ENCODE measurements at regions not wholly inside any gene's neighbourhood (a gene's known extent, or its start where the extent isn't known, plus 50 kb on each side); places are given as distances from the start of the nearest gene placed in this dataset.

DNA sequence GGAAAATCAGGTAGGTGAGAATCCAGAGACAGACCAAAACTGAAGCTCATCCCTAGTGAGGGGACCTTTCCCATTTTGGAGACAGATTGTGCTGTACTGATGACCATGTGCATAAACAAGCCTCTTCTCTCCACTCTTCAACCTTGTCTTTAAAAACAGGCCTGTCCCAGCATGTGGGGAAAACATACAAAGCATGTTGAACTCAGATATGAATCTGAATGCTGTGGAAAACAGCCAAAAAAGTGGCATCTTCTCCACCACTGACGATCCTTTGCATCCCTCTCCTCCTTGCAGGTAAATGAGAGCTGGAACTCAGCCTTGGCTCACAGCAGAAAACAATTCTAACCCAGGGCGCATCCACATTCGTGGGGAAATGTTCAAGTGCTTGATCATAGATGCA, 123.7 kb upstream of the FOXQ1 start:
- TF ChIP-seq, protein P1, sequence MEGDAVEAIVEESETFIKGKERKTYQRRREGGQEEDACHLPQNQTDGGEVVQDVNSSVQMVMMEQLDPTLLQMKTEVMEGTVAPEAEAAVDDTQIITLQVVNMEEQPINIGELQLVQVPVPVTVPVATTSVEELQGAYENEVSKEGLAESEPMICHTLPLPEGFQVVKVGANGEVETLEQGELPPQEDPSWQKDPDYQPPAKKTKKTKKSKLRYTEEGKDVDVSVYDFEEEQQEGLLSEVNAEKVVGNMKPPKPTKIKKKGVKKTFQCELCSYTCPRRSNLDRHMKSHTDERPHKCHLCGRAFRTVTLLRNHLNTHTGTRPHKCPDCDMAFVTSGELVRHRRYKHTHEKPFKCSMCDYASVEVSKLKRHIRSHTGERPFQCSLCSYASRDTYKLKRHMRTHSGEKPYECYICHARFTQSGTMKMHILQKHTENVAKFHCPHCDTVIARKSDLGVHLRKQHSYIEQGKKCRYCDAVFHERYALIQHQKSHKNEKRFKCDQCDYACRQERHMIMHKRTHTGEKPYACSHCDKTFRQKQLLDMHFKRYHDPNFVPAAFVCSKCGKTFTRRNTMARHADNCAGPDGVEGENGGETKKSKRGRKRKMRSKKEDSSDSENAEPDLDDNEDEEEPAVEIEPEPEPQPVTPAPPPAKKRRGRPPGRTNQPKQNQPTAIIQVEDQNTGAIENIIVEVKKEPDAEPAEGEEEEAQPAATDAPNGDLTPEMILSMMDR (IDR thresholded peaks at IDR 0.05), result no peak
- TF ChIP-seq, protein P2, sequence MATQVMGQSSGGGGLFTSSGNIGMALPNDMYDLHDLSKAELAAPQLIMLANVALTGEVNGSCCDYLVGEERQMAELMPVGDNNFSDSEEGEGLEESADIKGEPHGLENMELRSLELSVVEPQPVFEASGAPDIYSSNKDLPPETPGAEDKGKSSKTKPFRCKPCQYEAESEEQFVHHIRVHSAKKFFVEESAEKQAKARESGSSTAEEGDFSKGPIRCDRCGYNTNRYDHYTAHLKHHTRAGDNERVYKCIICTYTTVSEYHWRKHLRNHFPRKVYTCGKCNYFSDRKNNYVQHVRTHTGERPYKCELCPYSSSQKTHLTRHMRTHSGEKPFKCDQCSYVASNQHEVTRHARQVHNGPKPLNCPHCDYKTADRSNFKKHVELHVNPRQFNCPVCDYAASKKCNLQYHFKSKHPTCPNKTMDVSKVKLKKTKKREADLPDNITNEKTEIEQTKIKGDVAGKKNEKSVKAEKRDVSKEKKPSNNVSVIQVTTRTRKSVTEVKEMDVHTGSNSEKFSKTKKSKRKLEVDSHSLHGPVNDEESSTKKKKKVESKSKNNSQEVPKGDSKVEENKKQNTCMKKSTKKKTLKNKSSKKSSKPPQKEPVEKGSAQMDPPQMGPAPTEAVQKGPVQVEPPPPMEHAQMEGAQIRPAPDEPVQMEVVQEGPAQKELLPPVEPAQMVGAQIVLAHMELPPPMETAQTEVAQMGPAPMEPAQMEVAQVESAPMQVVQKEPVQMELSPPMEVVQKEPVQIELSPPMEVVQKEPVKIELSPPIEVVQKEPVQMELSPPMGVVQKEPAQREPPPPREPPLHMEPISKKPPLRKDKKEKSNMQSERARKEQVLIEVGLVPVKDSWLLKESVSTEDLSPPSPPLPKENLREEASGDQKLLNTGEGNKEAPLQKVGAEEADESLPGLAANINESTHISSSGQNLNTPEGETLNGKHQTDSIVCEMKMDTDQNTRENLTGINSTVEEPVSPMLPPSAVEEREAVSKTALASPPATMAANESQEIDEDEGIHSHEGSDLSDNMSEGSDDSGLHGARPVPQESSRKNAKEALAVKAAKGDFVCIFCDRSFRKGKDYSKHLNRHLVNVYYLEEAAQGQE (IDR thresholded peaks at IDR 0.05; ENCODE audit: low read depth, low read length), result no peak
- TF ChIP-seq ELF1 (IDR thresholded peaks at IDR 0.05) (no peak), NFIC (IDR thresholded peaks at IDR 0.05; ENCODE audit: borderline replicate concordance) (no peak), EZH2phosphoT487 (IDR thresholded peaks at IDR 0.05; ENCODE audit: borderline replicate concordance, low read depth) (no peak)

All from SK-N-SH (cell line).